Neuronal stem cell (in vitro differentiated cells): ENCODE measurements at regions not wholly inside any gene's neighbourhood (a gene's known extent, or its start where the extent isn't known, plus 50 kb on each side); places are given as distances from the start of the nearest gene placed in this dataset. TPM values are rescaled to one million over a fixed set of nuclear protein-coding genes. Genes with fewer than 3 reads are reported as not detected.

Experiments
- small RNA-seq: library from polyadenylated mRNA; stranded (forward); fragments of <200 nt; extraction: miRNeasy Mini kit (QIAGEN cat#:217004); gene quantifications from one replicate; pipeline ENCODE3, GENCODE V24; 2013; ENCODE audit not compliant: insufficient read depth

Small RNAs in the stretch of these regions (small RNA-seq; reads per million reads assigned to genes)
- gene MTND3P1 (not detected), gene RF00049 (not detected)
